NOMO-1 treated with dmso at 0.1 percent for 144 hours (cell line): ENCODE measurements at regions not wholly inside any gene's neighbourhood (a gene's known extent, or its start where the extent isn't known, plus 50 kb on each side); places are given as distances from the start of the nearest gene placed in this dataset.
"Not testable (repeated sequence)": the region's sequence is repeated elsewhere in the genome, so short reads cannot be mapped to it uniquely, and the experiment has no call there.

Experiments used
- DNase-seq: peaks from one replicate; lab custom pipeline; 2025; ENCODE audit not compliant: unreplicated experiment; lab: John Stamatoyannopoulos, UW

GRCh38 chr2:34161549-34161948, 562.5 kb upstream of the FAM98A start:
- no peak for DNase-seq

- no peak for DNase-seq
Measured at GRCh38 chr2:34159901-34160300, 560.8 kb upstream of the FAM98A start.

- no peak for DNase-seq
Measured at GRCh38 chr2:34153484-34153883, 554.4 kb upstream of the FAM98A start.

- DNase-seq, result no peak
Measured at GRCh38 chr2:34147780-34148179, 548.7 kb upstream of the FAM98A start.

GRCh38 chr2:34143149-34143548, 544.0 kb upstream of the FAM98A start:
- DNase-seq, result no peak

GRCh38 chr2:34142531-34143008, 543.5 kb upstream of the FAM98A start:
- not testable (repeated sequence) for DNase-seq

GRCh38 chr2:34133065-34133464, 534.0 kb upstream of the FAM98A start:
- not testable (repeated sequence) for DNase-seq

GRCh38 chr2:34126279-34126678, 527.2 kb upstream of the FAM98A start:
- DNase-seq, result no peak

GRCh38 chr2:34123996-34124785, 525.1 kb upstream of the FAM98A start:
- DNase-seq, result no peak

GRCh38 chr2:34121076-34121475, 522.0 kb upstream of the FAM98A start:
- no peak for DNase-seq

- no peak for DNase-seq
Measured at GRCh38 chr2:34115076-34115475, 516.0 kb upstream of the FAM98A start.

- no peak for DNase-seq
Measured at GRCh38 chr2:34112161-34112560, 513.1 kb upstream of the FAM98A start.

GRCh38 chr2:34110392-34110791, 511.3 kb upstream of the FAM98A start:
- no peak for DNase-seq

- no peak for DNase-seq
Measured at GRCh38 chr2:34107811-34108210, 508.7 kb upstream of the FAM98A start.

GRCh38 chr2:34105006-34105767, 506.1 kb upstream of the FAM98A start:
- DNase-seq, result no peak

- no peak for DNase-seq
Measured at GRCh38 chr2:34104601-34105000, 505.5 kb upstream of the FAM98A start.

- no peak for DNase-seq
Measured at GRCh38 chr2:34103437-34103836, 504.3 kb upstream of the FAM98A start.

GRCh38 chr2:34102339-34102738, 503.2 kb upstream of the FAM98A start:
- no peak for DNase-seq

GRCh38 chr2:34099377-34099776, 500.3 kb upstream of the FAM98A start:
- DNase-seq, result no peak

GRCh38 chr2:34098256-34098655, 499.2 kb upstream of the FAM98A start:
- no peak for DNase-seq

GRCh38 chr2:34096562-34097171, 497.6 kb upstream of the FAM98A start:
- DNase-seq, result no peak

- no peak for DNase-seq
Measured at GRCh38 chr2:34093790-34094189, 494.7 kb upstream of the FAM98A start.
